ENCODE measurements at regions not wholly inside any gene's neighbourhood (a gene's known extent, or its start where the extent isn't known, plus 50 kb on each side); places are given as distances from the start of the nearest gene placed in this dataset.

- Mint-ChIP-seq H3K27ac (no peak overlapping the region), H3K27me3 (ENCODE audit: low read depth in 3 of 3) (no peaks in the 10 kb centered on the region), H3K36me3 (no peaks in the 10 kb centered on the region), H3K4me3 (no peak overlapping the region), H3K9me3 (peaks cover 0 to 17% (median 10%) of the 10 kb centered on the region in 7 donors), H3K4me1 (no peaks in the 10 kb centered on the region)
- Histone ChIP-seq H3K79me2 (ENCODE audit: insufficient read depth, low read length) (no peaks in the 10 kb centered on the region), H3K4me1 (ENCODE audit: control insufficient read depth in 1 of 2, insufficient read depth in 2 of 2, low read length in 2 of 2) (no peaks in the 10 kb centered on the region), H3K9me3 (replicated peaks in 1 of 2; ENCODE audit: control insufficient read depth in 1 of 2, insufficient read depth in 1 of 2, low read length in 2 of 2) (peaks cover 0 to 16% of the 10 kb centered on the region in 2 donors), H3K27ac (ENCODE audit: low read depth in 1 of 2, low read length in 2 of 2) (no peak overlapping the region), H4K20me1 (ENCODE audit: insufficient read depth, low read length) (no peaks in the 10 kb centered on the region), H2AFZ (ENCODE audit: insufficient read depth, low read depth, low read length, poor library complexity, severe bottlenecking) (no peak overlapping the region), H3K36me3 (replicated peaks in 1 of 2; ENCODE audit: control insufficient read depth in 1 of 2, insufficient read depth in 2 of 2, low read length in 2 of 2) (no peaks in the 10 kb centered on the region), H3K4me2 (replicated peaks; ENCODE audit: extremely low read depth, low read length, poor library complexity, severe bottlenecking) (no peak overlapping the region), H3K4me3 (replicated peaks in 1 of 3; ENCODE audit: low read depth in 2 of 3, low read length in 3 of 3) (no peak overlapping the region), H3K27me3 (ENCODE audit: control insufficient read depth in 2 of 2, insufficient read depth in 2 of 2, low read length in 2 of 2) (no peaks in the 10 kb centered on the region), H3K9ac (ENCODE audit: insufficient read depth, low read length, poor library complexity, severe bottlenecking) (no peak overlapping the region)
- no peak for DNase-seq
- TF ChIP-seq, protein P1, sequence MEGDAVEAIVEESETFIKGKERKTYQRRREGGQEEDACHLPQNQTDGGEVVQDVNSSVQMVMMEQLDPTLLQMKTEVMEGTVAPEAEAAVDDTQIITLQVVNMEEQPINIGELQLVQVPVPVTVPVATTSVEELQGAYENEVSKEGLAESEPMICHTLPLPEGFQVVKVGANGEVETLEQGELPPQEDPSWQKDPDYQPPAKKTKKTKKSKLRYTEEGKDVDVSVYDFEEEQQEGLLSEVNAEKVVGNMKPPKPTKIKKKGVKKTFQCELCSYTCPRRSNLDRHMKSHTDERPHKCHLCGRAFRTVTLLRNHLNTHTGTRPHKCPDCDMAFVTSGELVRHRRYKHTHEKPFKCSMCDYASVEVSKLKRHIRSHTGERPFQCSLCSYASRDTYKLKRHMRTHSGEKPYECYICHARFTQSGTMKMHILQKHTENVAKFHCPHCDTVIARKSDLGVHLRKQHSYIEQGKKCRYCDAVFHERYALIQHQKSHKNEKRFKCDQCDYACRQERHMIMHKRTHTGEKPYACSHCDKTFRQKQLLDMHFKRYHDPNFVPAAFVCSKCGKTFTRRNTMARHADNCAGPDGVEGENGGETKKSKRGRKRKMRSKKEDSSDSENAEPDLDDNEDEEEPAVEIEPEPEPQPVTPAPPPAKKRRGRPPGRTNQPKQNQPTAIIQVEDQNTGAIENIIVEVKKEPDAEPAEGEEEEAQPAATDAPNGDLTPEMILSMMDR (IDR thresholded peaks at IDR 0.05) = no peak
- intact Hi-C loops (cut with micrococcal nuclease) = no loop called here
These were observed 1201.8 kb upstream of the EPHA6 start for GRCh38 chr3:95612611-95613010.

GRCh38 chr3:95613993-95614392, 1200.4 kb upstream of the EPHA6 start:
- no peaks in the 10 kb centered on the region for H3K36me3 Mint-ChIP-seq
- TF ChIP-seq, protein P1 (IDR thresholded peaks at IDR 0.05) = no peak

More at GRCh38 chr3:95613993-95614392, 1200.4 kb upstream of the EPHA6 start:
- Histone ChIP-seq H3K36me3 (replicated peaks in 1 of 2; ENCODE audit: control insufficient read depth in 1 of 2, insufficient read depth in 2 of 2, low read length in 2 of 2) (no peaks in the 10 kb centered on the region), H3K4me1 (ENCODE audit: control insufficient read depth in 1 of 2, insufficient read depth in 2 of 2, low read length in 2 of 2) (no peaks in the 10 kb centered on the region), H3K27me3 (ENCODE audit: control insufficient read depth in 2 of 2, insufficient read depth in 2 of 2, low read length in 2 of 2) (no peaks in the 10 kb centered on the region), H3K27ac (ENCODE audit: low read depth in 1 of 2, low read length in 2 of 2) (no peak overlapping the region), H3K9ac (ENCODE audit: insufficient read depth, low read length, poor library complexity, severe bottlenecking) (no peak overlapping the region), H3K4me3 (replicated peaks in 1 of 3; ENCODE audit: low read depth in 2 of 3, low read length in 3 of 3) (no peak overlapping the region), H2AFZ (ENCODE audit: insufficient read depth, low read depth, low read length, poor library complexity, severe bottlenecking) (no peak overlapping the region), H4K20me1 (ENCODE audit: insufficient read depth, low read length) (no peaks in the 10 kb centered on the region), H3K4me2 (replicated peaks; ENCODE audit: extremely low read depth, low read length, poor library complexity, severe bottlenecking) (no peak overlapping the region), H3K79me2 (ENCODE audit: insufficient read depth, low read length) (no peaks in the 10 kb centered on the region), H3K9me3 (replicated peaks in 1 of 2; ENCODE audit: control insufficient read depth in 1 of 2, insufficient read depth in 1 of 2, low read length in 2 of 2) (peaks cover 0 to 11% of the 10 kb centered on the region in 2 donors)
- Mint-ChIP-seq H3K27ac (no peak overlapping the region), H3K4me1 (no peaks in the 10 kb centered on the region), H3K9me3 (peaks cover 0 to 10% (median 6%) of the 10 kb centered on the region in 7 donors), H3K27me3 (ENCODE audit: low read depth in 3 of 3) (no peaks in the 10 kb centered on the region), H3K4me3 (no peak overlapping the region)
- WGBS (ENCODE audit: insufficient coverage) = no CpG with 5 or more reads among the region's 1 CpG
- DNase-seq = no peak
- intact Hi-C loops (cut with micrococcal nuclease) = no loop called here

All from CD14-positive monocyte (primary cell).